Medulla oblongata (tissue), 1 donor: ENCODE measurements at regions not wholly inside any gene's neighbourhood (a gene's known extent, or its start where the extent isn't known, plus 50 kb on each side); places are given as distances from the start of the nearest gene placed in this dataset.
"Not testable (repeated sequence)": the region's sequence is repeated elsewhere in the genome, so short reads cannot be mapped to it uniquely, and the experiment has no call there.

Experiments
- DNase-seq: peaks from one replicate; pipeline ENCODE4 v3.0.0-alpha.2; 2015; ENCODE audit errors: extremely low spot score

DNA sequence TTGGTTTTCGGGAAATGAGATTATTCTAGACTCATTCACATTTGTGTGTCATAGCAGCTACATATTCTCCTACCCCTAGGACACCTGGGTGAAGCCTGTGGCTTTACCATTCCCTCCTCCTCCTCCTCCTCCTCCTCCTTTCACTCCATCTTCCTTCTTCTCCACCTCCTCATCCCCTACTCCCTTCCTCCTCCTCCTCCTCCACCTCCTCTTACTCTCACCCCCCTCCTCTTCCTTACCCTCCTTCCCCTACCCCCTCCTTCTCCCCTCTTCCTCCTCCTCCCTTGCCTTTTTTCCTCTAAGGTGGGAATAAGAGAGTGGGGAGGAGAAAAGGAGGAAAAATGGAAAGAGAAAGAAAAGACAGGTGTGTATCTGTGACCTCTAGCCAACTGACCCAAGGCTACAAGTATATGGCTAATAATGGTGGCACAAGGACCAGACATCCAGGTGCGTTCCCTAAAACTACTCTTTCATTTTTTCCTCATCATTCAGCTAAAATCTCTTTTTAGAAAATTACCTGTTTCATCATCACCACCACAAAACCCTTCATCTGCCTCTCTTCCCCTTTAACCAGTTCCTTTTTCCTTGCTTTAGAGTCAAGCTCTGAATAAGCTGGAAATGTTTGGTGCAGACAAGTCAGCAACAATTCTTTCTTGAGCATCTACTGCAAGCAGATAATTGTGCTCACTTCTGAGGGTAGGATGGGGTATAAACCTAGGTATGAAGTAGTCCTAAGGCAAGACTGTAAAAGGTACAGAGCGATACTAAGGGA is 149.8 kb upstream of the FOXN3 start:
- no peak for DNase-seq

GRCh38 chr14:89566180-89566579 is 149.1 kb upstream of the FOXN3 start:
- DNase-seq: no peak

DNA sequence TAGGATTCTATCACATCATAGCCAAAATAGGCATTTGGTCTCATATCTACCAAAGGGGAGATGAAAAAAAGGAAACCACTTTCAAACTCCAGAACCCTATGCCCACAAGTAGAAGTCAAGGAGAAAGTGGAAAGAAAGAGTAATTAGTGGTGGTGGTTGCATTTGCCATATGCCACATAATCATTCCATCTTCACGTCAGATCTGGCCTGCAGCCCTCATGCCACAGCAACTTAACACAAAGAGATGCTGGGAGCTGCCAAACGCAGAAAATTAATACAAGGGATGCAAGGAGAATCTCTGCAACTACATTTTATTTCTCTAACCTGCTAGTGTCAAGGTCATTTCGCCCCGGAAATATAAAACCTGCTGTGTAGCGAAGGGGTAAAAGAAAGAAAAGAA is 148.6 kb upstream of the FOXN3 start:
- DNase-seq: no peak

GRCh38 chr14:89564989-89565388 is 148.0 kb upstream of the FOXN3 start:
- DNase-seq: no peak

DNA sequence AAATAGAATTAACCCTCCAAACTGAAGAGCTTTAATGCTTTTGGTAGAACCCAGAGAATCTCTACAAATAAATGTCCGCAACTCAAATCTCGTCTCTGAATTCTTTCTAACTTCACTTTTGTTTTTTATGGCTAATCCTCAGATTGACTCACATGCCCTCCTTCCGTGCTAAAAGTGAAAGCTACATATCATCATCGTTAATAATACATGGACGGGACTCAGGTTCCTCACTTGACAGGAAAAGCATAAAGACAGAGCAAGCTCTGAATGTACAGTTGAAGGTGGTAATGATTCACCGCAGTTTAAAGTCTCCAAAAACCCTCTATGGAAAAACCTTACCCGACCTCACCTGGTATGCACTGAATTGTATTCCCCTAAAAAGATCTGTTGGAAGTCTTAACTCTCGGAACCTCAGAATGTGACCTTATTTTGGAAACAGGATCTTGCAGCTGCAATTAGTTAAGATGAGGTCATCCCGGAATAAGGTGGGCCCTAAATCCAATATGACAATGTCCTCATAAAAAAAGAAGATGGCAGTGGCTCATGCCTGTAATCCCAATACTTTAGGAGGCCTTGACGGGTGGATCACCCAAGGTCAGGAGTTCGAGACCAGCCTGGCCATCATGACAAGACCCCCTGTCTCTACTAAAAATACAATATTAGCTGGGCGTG is 147.4 kb upstream of the FOXN3 start:
- DNase-seq: no peak

DNA sequence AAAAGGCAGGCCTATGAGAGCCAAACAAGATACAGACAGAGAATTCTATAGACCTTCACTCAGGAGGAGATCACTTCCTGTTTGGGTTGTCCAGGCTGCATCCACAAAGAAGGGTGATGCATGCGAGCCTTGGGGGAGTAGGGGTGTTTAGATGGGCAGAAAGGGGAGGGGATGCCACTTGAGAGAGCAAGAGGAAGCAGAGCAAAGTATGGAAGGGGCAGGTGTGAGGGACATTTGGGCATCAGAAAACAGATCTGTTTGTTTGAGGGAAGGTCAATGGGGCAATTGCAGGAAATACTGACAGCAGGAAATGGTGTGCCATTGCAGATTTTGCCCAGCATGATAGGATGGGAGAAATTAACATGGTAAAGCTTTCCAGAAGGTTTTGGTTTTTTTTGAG is 146.4 kb upstream of the FOXN3 start:
- no peak for DNase-seq

DNA sequence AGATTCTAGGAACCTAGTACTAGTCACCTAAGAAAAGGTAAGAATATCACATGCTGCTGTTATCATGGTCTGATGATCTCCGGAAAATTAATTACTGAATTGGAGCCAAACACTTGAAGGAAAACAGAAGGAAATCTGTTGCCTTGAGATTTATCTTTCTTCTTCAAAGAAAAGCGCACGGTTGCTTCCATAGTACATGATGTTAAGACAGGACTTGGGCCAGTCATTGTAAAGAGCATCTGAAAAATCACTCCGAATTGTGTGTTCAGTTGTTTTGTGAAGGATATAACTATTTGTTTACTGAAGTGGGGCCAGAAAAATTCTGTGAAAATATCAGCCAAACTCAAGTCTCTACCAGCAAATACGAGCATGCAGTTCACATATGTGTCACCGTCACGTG is 134.9 kb upstream of the FOXN3 start:
- no peak for DNase-seq

DNA sequence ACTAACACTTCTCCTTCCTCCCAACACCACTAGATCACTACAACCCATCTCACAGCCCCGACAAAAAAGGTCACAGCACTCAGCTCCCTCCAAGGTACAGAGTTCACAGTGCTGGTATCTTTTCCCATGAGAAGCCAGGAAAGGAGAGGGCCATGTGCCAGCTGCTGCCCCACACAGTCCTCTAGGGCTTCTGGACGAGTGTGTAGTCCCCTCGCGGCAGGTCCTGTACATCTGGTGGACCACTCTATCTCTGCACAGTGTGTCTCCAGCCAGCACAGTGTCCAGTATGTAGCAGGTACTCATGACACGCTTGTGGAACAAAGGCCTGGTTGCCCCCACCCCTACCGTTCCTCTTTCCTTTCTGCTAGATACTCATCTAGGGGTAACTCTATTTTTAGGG is 134.4 kb upstream of the FOXN3 start:
- DNase-seq: no peak

DNA sequence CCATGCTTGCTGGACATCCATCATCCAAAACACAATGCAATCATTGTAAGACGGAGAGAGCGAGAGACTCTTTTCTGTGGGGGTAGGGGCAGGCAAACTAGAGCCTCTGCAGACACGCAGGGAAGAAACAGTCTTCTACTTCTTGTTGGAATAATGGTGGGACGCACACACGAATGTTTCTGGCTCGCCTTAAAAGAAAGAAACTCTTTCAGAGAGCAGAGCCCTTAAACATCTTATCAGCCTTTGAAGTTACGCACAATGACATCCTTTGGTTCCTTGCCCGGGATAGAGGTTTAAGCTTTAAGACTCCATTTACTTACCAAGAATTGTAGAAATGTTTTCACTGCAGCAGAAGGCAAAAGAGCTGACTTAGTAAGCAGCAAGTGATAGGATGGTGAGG is 133.8 kb upstream of the FOXN3 start:
- DNase-seq: no peak

- DNase-seq: no peak
Observed at GRCh38 chr14:89549381-89550125, 132.5 kb upstream of the FOXN3 start.

GRCh38 chr14:89547047-89547446 is 130.0 kb upstream of the FOXN3 start:
- not testable (repeated sequence) for DNase-seq

DNA sequence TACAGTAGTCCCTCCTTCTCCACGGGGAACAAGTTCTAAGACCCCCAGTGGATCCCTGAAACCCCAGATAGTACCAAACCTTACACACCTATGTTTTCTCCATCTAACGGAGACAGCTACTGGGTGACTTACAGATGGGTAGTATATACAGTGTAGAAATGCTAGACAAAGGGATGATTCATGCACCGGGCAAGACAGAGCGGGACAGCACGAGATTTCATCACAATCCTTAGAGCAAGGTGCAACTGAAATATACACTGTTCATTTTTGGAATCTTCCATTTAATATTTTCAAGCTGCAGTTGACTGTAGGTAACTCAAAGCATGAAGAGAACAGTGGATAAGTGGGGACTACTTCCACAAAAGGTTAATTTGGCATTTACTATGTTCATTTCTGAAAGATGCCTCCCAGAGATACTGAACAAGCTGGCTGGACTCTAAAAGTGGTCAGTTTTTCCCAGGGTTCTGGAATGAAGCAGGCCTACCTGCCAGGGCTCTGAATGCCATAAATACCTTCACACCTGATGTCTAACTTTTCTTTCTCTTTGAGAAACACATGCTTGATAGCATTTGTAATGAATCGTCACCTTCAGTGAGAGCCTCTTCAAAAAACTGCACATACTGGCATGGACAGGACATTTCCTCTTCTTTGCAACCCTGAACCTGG is 127.7 kb upstream of the FOXN3 start:
- no peak for DNase-seq

GRCh38 chr14:89543425-89543790 is 126.4 kb upstream of the FOXN3 start:
- peak; percentile 72 for DNase-seq

GRCh38 chr14:89542786-89543424 is 125.9 kb upstream of the FOXN3 start:
- DNase-seq: no peak

- DNase-seq: no peak
Observed at GRCh38 chr14:89540830-89541470, 123.9 kb upstream of the FOXN3 start.

GRCh38 chr14:89540009-89540829 is 123.2 kb upstream of the FOXN3 start:
- DNase-seq: no peak

DNA sequence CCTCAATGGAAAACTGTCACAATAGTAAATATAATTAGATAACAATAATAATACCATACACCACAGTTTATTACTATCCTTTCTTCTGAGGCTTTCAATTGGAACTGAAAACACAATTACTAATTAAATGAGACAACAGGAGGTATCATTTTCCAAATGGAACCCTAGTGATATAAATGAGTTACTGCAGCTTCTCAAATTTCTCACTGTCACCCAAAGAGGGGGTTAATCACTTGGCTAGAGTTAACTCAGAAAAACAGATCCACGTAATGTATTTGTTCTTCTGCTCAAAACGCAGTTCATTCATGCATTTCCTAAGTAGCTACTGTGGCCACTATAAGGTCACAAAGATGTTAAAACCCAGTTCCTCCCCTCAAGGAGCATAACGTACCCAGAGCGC is 120.9 kb upstream of the FOXN3 start:
- no peak for DNase-seq

- DNase-seq: peak; percentile 36
Observed at GRCh38 chr14:89534902-89535685, 118.1 kb upstream of the FOXN3 start.

- DNase-seq: no peak
Observed at GRCh38 chr14:89533766-89534165, 116.7 kb upstream of the FOXN3 start.

GRCh38 chr14:89533136-89533535 is 116.1 kb upstream of the FOXN3 start:
- no peak for DNase-seq
